ENCODE measurements at regions not wholly inside any gene's neighbourhood (a gene's known extent, or its start where the extent isn't known, plus 50 kb on each side); places are given as distances from the start of the nearest gene placed in this dataset.

DNA sequence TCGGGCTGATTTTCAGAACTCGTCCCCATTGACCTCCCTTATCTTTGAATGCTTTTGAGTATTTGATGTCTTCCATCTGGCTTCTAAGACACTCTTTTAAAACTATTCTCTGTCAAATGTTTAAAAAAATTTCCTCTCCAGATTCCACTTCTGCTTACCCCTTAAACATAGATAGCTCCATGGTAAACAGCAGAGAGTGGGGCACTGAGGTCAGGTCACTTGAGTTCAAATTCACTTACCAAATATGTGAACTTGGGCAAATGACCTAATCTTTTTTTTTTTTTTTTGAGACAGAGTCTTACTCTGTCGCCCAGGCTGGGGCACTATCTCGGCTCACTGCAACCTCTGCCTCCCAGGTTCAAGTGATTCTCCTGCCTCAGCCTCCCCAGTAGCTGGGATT is 126.8 kb upstream of the CPSF6 start:
- no peak for ATAC-seq
- intact Hi-C loops (cut with DNase I, micrococcal nuclease): no loop called here

DNA sequence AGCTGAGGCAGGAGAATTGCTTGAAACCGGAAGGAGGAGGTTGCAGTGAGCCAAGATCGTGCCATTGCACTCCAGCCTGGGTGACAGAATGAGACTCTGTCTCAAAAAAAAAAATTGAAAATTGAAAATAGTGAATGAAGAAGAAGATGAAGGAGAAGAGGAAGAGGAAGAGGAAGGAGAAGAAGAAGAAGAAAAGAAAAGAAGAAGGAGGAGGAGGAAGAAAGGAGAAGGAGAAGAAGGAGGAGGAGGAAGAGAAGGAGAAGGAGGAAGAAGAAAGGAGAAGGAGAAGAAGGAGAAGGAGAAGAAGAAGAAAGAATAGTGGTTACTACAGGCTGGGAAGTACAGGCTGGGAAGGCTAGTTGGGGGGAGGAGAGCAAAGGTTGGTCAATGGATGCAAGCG is 124.3 kb upstream of the CPSF6 start:
- ATAC-seq: no peak
- intact Hi-C loops (cut with DNase I, micrococcal nuclease): no loop called here
- no peak for DNase-seq

More for the DNA sequence above, 126.8 kb upstream of the CPSF6 start:
- no peak for DNase-seq

DNA sequence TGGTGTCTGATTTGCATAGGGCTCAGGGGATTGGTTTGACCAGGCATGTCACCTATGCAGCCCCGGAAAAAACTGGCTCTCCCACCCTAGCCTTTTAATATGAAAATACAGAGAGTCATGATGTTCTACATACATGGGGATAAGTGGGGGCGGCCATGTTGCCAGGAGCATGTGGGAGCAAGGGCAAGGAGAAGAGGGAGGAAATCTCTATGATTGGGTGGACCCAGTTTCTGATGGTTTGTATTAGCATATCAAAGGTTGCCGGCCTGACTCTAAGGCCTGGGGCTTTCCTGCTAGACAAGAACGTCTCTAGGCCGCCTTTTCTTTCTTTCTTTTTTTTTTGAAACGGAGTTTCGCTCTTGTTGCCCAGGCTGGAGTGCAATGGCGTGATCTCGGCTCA is 123.4 kb upstream of the CPSF6 start:
- intact Hi-C loops (cut with DNase I, micrococcal nuclease): no loop called here
- DNase-seq (no peak), ATAC-seq (no peak)

DNA sequence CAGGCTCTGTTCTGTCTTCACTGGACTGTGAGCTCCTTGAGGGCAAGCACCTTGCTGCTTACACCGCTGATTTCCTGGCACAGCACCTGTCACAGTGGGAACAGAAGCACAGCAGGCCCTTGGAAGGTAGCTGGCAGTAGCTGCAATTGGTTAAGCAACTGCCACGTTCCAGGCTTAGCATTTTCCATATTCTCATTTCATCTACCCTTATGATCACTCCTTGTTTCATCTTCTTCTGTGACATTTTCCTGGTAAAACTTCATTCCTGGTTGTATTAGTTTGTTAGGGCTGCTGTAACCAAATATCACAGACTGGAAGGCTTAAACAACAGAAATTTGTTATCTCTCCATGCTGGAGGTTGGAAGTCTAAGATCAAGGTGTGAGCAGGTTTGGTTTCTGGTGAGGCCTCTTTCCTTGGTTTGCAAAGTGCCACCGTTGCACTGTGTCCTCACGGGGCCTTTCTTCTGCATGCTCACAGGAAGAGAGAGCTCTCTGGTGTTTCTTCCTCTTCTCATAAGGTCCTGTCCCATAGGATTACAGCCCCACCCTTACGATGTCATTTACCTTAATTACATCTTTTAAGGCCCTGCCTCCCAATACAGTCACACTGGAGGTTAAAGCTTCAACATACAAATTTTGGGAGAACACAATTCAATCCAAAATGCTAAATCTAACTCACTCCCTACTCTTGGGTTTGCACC is 121.7 kb upstream of the CPSF6 start:
- intact Hi-C loops (cut with DNase I, micrococcal nuclease): no loop called here
- peak; percentile 63 for ATAC-seq
- no peak for DNase-seq

DNA sequence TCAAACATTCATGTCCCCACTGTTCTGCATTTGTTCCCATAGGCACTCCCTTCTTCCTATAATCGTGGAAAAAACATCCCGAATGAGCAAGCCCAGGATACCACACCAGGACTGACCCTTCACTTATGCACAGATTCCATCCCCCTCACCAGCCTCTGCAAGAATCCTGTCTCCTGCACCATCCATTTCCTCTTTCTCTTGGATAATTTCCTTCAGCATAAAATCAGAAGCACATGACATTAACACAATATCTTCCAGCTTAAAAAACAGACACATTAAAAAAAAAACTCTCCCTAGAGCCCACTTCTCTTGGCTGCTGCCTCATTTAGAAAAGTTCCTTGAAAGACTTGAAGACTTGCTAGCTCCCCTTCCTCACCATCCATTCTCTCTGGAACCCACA is 120.9 kb upstream of the CPSF6 start:
- no peak for ATAC-seq
- no peak for DNase-seq
- intact Hi-C loops (cut with DNase I, micrococcal nuclease): no loop called here

DNA sequence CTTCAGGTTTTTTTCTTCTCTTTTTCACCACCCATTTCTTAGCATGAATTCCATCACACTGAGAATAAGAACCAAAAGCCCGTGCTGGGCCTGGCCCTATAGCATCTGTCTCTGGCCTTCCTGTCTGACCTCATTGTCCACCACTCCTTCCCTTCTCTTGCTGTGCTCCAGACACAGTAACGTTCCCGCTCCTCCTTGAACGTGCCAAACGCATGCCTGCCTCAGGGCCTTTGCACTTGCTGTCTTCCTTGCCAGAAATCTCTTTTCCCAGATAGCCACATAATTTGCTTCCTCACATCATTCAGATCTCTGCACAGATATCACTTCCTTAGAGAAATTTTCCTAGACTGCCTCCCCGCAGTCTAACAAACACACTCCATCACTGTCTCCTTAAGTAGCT is 119.6 kb upstream of the CPSF6 start:
- DNase-seq (no peak), ATAC-seq (no peak)

DNA sequence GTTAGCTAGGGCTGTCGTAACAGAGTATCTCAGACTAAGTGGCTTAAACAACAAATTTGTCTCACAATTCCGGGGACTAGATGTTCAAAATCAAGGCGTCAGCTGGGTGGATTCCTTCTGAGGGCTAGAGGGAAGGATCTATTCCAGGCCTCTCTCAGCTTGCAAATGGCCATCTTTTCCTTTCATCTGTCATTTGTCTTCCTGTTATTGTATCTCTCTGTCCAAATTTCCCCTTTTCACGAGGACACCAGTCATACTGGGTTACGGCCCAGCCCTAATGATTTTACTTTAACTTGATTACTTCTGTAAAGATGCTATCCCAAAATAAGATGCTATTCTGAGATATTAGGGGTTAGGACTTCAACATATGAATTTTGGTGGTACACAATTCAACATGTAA is 119.0 kb upstream of the CPSF6 start:
- ATAC-seq: no peak
- DNase-seq: no peak
- intact Hi-C loops (cut with DNase I, micrococcal nuclease): no loop called here

More for the DNA sequence above, 119.6 kb upstream of the CPSF6 start:
- intact Hi-C loops (cut with DNase I, micrococcal nuclease): no loop called here

DNA sequence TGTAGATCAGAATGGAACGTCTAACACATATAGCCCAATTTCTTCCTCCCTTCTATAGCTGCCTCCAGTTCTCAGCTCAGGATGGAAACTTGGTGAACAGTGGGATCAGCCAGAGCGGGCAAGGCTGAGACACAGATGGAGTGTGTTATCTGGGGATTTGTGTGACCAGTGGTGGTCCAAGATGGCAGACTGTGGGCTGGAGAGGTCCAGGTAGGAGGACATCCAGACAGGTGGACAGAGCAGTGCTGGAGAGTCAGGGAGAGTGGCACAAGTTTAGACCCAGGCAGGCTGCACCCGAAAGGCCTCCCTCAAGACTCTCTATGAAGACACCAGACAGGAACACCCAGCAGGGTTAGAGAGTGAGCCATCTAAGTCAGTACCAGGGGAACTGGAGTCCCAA is 116.1 kb upstream of the CPSF6 start:
- no peak for DNase-seq
- ATAC-seq: peak; percentile 20
- intact Hi-C loops (cut with DNase I, micrococcal nuclease): no loop called here

DNA sequence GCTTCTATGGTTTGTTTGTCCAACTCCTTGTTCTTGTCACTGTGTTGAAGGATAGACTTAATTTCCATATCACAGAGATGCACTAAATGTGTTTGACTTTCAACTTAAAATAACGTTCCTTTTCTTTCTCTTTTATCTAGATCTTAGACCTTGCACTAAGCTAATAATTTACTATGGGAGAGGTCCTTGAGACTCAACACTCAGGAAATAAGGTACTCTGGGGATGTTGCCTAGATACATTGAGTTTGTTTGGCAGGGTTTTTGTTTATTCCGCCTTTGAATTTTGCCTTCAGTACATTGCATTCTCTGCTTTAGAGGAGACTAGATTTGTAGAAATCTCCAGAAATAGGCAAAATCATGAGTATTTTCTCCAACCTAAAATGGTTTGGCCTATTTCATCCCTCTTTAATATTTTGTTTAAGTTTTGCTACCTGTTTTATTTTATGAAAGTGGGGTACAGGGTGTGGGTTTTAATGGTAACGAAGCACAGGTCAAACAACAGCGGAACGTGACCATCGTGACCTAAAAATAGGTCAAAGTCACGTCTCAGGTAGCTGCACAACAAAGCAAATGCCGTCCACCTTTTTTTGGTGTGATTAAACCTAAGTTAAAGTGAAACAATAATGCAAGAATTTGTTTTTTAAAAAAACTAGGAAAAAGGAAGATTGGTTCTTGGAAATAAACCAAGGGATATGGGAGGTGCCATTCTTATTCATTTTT is 115.3 kb upstream of the CPSF6 start:
- intact Hi-C loops (cut with DNase I, micrococcal nuclease): no loop called here
- DNase-seq: no peak
- peak; percentile 75 for ATAC-seq

DNA sequence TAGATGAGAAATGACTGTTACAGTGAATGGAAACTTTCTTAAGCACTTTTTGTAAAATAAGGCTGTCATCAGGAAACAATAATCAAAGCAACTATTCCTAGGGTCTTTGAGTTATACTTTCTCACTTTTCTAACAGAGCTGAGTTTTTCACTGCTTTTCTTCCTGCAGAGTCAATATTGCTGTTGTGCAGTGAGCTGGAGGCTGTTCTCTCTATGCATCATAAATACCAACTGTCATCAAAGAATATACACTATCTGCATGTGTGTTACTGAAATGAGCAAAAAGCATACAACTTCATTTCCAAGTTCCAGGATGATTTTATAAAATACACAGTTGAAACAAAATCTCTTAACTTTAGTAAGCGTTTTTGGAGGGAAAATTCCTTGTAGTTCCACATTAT is 110.4 kb upstream of the CPSF6 start:
- no peak for DNase-seq
- ATAC-seq: peak; percentile 62
- intact Hi-C loops (cut with DNase I, micrococcal nuclease): no loop called here

DNA sequence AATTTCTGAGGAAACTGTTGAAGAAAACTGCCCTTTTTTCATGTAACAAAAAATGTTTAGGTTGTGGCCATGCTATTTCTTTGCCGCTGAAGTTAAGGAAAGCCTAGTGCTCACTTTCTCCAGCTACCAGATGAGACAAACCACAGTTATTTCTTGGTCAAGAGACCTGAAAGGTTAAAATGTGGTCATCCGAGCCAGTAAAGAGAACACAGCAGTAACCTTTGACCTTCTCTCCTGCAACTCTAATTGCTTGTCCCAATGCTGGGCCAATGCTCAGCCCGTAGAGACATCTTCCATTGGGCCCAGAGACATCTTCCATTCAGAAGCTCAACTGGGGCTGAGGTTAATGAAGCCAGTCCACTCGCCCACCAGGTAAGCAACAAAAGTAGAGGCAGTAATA is 109.8 kb upstream of the CPSF6 start:
- intact Hi-C loops (cut with DNase I, micrococcal nuclease): no loop called here
- DNase-seq (no peak), ATAC-seq (no peak)

DNA sequence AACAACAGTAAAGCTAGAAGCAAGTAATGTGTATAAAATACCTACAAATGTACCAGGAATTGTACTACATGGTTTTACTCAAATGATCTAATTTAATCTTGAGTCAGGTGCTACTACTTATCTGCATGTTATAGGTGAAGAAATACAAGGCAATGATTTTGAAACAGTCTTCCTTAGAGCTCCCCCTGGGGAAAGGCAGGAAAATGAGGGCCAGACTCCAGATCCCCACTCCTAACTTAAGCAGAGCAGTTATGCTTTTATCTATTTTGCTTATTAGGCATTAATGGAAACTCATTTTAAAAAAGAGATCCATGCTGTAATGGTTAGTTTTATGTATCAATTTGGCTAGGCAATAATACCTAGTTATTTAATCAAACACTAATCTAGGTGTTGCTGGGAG is 109.3 kb upstream of the CPSF6 start:
- DNase-seq: no peak

DNA sequence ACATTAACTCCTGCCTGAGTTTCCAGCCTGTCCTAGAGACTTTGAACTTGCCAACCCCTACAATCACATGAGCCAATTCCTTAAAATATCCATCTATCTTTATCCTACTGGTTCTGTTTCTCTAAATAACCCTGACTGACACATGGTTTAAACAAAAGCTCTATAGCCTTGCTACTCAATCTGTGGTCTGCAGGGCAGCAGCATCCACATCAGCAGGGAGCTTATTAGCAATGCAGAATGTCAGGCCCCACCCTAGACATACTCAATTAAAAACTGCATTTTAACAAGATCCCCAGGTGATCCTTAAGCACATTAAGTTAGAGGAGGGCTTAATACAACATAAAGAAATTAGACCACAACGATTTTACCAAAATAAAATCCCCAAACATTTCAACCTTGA is 108.3 kb upstream of the CPSF6 start:
- intact Hi-C loops (cut with DNase I, micrococcal nuclease): no loop called here
- ATAC-seq (no peak), DNase-seq (no peak)

More for the DNA sequence above, 109.3 kb upstream of the CPSF6 start:
- ATAC-seq: peak; percentile 50
- intact Hi-C loops (cut with DNase I, micrococcal nuclease): no loop called here

DNA sequence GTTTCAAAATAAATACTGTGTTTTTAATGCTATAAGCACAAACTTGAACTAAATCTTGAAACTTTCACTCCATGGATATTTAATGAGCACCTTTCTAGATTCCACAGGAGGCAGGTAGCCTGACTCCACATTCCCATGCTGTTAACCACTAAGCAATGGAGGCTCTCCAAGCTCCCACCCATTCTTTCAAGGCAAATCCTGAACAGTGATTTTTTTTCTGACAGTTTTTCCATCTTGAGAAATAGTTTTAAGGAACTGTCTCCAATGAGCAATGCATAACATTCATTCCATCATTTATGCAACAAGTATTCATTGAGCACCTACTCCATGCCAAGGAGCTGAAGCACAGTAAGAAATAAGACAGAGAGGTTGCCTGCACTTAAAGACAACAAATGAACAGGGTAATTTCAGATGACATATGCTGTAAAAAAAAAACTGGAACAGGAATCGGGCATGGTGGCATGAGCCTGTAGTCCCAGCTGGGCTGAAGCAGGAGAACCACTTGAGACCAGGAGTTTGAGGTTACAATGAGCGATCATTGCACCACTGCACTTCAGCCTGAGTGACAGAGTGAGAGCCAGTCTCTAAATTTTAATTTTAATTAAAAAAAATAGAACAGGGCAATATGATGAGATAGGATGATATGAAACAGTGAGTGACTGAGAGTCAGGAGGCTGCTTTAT is 102.3 kb upstream of the CPSF6 start:
- ATAC-seq (no peak), DNase-seq (no peak)
- intact Hi-C loops (cut with DNase I, micrococcal nuclease): no loop called here

DNA sequence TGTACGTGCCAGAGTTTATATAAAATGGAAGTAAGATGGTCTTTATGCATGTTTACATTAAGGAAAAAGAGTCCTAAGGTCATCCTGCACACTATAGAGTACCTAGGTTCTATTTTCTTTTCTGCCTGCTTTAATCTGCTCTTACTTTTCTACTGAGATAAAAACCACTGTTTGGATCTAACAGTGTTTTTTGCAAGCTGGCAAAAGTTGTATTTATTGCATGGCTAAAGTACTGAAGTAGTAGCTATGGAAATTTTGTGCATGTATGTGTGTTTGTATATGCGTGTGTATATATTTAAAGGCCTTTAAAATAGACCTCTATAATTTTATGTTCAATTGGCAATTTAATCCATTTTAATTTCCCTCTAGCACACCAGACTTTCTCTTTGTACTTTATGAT is 98.3 kb upstream of the CPSF6 start:
- ATAC-seq (peak; percentile 64), DNase-seq (no peak)
- intact Hi-C loops (cut with DNase I, micrococcal nuclease): no loop called here

DNA sequence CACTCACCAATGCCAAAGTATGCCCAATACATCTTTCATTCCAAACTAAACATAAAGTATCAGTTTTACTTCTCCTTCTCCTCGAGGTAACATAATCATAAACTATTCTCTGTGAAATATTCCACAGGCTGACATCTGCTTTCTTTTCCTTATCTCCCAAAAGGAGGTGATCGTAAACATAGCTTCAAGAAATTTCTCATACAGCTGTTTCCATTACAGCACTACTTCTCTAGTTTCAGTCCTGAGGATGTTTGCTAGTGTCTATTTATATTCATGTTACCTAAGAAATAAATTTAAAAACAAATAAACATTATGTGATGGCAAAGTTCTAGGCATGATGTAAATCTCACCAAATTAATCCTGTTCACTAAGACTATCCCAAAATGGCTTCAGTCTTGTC is 90.1 kb upstream of the CPSF6 start:
- no peak for DNase-seq
- no peak for ATAC-seq
- intact Hi-C loops (cut with DNase I, micrococcal nuclease): no loop called here

DNA sequence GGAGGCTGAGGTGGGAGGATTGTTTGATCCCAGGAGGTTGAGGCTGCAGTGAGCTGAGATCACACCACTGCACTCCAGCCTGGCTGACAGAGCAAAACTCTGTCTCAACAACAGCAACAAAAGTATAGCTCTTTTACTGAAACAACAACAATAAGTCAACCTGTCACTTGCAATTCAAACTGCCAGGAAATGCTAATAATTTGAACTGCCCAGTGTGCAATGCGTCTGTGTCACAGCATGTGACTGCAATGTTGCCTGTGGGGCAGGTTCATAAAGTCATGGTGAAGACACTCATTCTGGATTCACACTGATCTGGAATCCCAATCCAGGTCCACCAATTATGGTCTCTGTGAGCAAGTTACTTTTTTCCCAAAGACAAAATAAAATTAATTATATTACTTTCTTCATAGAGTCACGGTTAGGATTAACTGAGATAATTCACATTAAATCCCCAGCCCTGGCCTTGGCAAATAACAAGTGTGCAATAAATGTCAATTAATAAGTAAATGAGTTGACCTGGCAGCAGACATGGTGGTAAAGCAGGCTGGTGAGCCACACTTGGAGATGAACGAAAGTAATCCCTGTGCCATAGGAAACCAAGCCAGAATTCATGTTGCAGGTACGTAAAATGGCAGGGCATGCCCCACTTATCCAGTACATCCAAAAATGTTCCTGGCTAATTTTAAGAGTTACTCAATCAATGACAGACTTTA is 89.1 kb upstream of the CPSF6 start:
- no peak for DNase-seq
- intact Hi-C loops (cut with DNase I, micrococcal nuclease): loop anchor here in 1 of 2 donors (10.0 kb wide), 1 partner anchor 105 kb away; no protein-coding TSS in a partner anchor
- ATAC-seq: no peak

DNA sequence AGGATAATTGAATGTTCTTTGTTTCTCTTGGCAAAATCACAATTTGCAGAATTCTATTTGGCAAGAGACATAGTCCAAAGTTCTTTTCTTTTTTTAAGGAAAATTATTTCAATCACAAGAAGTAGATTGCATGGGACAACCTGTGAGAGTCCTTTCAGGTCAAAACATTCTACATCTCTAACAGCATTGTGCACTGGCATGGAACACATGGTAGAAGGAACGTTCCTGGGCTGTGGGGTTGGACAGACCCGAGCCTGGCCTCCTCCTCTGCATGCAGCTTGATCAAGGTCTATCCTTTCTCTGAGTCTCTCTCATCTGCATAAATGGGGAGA is 88.6 kb upstream of the CPSF6 start:
- intact Hi-C loops (cut with DNase I, micrococcal nuclease): loop anchor here in 1 of 2 donors (10.0 kb wide), 1 partner anchor 104 kb away; no protein-coding TSS in a partner anchor
- ATAC-seq (peak; percentile 30), DNase-seq (peak in 1 of 2 donors; percentile 16)

DNA sequence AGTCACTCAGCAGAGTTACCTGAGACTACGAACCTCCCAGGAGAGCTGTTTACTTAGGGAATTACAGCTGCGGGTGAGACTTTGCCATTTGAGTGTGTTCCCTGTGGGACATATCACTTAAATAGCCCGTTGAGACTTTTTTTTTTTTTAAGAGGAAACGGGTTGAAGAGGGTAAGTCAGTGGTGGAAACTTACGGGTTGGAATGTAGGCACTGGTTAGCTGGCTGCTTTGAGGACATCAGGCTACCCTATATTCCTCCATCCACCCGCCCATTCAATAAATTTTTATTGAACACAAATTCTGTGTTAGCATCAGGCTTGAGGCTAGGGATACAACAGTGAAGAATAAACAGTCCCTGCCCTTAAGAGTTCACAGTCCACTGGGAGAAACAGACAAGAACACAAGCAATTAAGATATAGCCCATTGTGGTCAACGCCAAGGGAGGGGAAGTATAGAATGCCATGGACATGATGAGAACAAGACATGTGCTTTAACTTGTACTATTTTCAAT is 88.1 kb upstream of the CPSF6 start:
- intact Hi-C loops (cut with DNase I, micrococcal nuclease): loop anchor here in 1 of 2 donors (10.0 kb wide), 1 partner anchor 103 kb away; no protein-coding TSS in a partner anchor
- ATAC-seq (peak; percentile 88), DNase-seq (peak; percentile 27 to 58)

All from left colon (tissue), 2 donors.